H9 (cell line): ENCODE measurements at regions not wholly inside any gene's neighbourhood (a gene's known extent, or its start where the extent isn't known, plus 50 kb on each side); places are given as distances from the start of the nearest gene placed in this dataset.

Experiments used
- DNase-seq: peaks from one replicate; pipeline ENCODE4 v3.0.0-alpha.2; 2017
- H2AFZ ChIP-seq: one replicate; pipeline ENCODE4 v1.6.1; 2013; ENCODE audit warnings: mild to moderate bottlenecking, low read length, control low read depth, moderate library complexity
- H2AK5ac ChIP-seq: 2 replicates; pipeline ENCODE4 v1.6.1; 2013; ENCODE audit warnings: low read length, control low read depth, mixed read lengths; ENCODE audit not compliant: insufficient read length
- H2BK120ac ChIP-seq: one replicate; pipeline ENCODE4 v1.6.1; 2013; ENCODE audit warnings: low read depth, mild to moderate bottlenecking, low read length, control low read depth, inconsistent platforms; ENCODE audit not compliant: poor library complexity, severe bottlenecking
- H2BK12ac ChIP-seq: 2 replicates; pipeline ENCODE4 v1.6.1; 2013; ENCODE audit warnings: low read length, control low read depth, mixed read lengths, low read depth; ENCODE audit not compliant: insufficient read length
- H2BK15ac ChIP-seq: 2 replicates; pipeline ENCODE4 v1.6.1; 2013; ENCODE audit warnings: low read depth, low read length, control low read depth
- H2BK20ac ChIP-seq: one replicate; pipeline ENCODE4 v1.6.1; 2013; ENCODE audit warnings: low read depth, mild to moderate bottlenecking, low read length, control low read depth, inconsistent platforms; ENCODE audit not compliant: poor library complexity, severe bottlenecking
- H2BK5ac ChIP-seq: 2 replicates; pipeline ENCODE4 v1.6.1; 2013; ENCODE audit warnings: low read length, control low read depth, mixed read lengths; ENCODE audit not compliant: insufficient read length
- H3K14ac ChIP-seq: 2 replicates; pipeline ENCODE4 v1.6.1; 2013; ENCODE audit warnings: low read length, control low read depth; ENCODE audit not compliant: insufficient read depth
- H3K18ac ChIP-seq: 2 replicates; pipeline ENCODE4 v1.6.1; 2013; ENCODE audit warnings: low read depth, mild to moderate bottlenecking, mixed read lengths, low read length, control low read depth; ENCODE audit not compliant: insufficient read length
- H3K23ac ChIP-seq: 2 replicates; pipeline ENCODE4 v1.6.1; 2013; ENCODE audit warnings: low read length, control low read depth, mixed read lengths, low read depth; ENCODE audit not compliant: insufficient read length
- H3K23me2 ChIP-seq: 2 replicates; pipeline ENCODE4 v1.6.1; 2013; ENCODE audit warnings: low read depth, mild to moderate bottlenecking, mixed read lengths, low read length, control low read depth; ENCODE audit not compliant: insufficient read length, poor library complexity, severe bottlenecking
- H3K27ac ChIP-seq: 2 replicates; pipeline ENCODE4 v1.5.1; 2013; ENCODE audit warnings: low read length, control low read depth, mixed read lengths, low read depth; ENCODE audit not compliant: insufficient read length
- H3K27me3 ChIP-seq: 2 replicates; pipeline ENCODE4 v1.6.1; 2013; ENCODE audit warnings: low read length, control low read depth, inconsistent platforms; ENCODE audit not compliant: insufficient read depth
- H3K4ac ChIP-seq: 2 replicates; pipeline ENCODE4 v1.6.1; 2013; ENCODE audit warnings: low read depth, mild to moderate bottlenecking, control low read depth, inconsistent platforms, low read length, moderate library complexity
- H3K4me1 ChIP-seq: 2 replicates; pipeline ENCODE4 v1.6.1; 2013; ENCODE audit warnings: low read length, control low read depth, inconsistent platforms; ENCODE audit not compliant: insufficient read depth
- H3K4me2 ChIP-seq: 2 replicates; pipeline ENCODE4 v1.6.1; 2013; ENCODE audit warnings: low read length, control low read depth, mixed read lengths; ENCODE audit not compliant: insufficient read length, insufficient read depth
- H3K56ac ChIP-seq: 2 replicates; pipeline ENCODE4 v1.6.1; 2013; ENCODE audit warnings: low read depth, mild to moderate bottlenecking, mixed read lengths, low read length, control low read depth; ENCODE audit not compliant: insufficient read length
- H3K79me1 ChIP-seq: 2 replicates; pipeline ENCODE4 v1.6.1; 2013; ENCODE audit warnings: low read depth, mild to moderate bottlenecking, moderate library complexity, low read length, control low read depth, inconsistent platforms; ENCODE audit not compliant: insufficient read depth, poor library complexity, severe bottlenecking
- H3K79me2 ChIP-seq: 2 replicates; pipeline ENCODE4 v1.6.1; 2013; ENCODE audit warnings: low read length, control low read depth, inconsistent platforms; ENCODE audit not compliant: insufficient read depth
- H3K9ac ChIP-seq: 2 replicates; pipeline ENCODE4 v1.6.1; 2013; ENCODE audit warnings: low read length, control low read depth, mixed read lengths; ENCODE audit not compliant: insufficient read length; ENCODE audit errors: extremely low read depth
- H3K9me3 ChIP-seq: one replicate; pipeline ENCODE4 v1.6.1; 2013; ENCODE audit warnings: low read depth, low read length, inconsistent platforms; ENCODE audit not compliant: control insufficient read depth
- H3T11ph ChIP-seq: one replicate; pipeline ENCODE4 v1.6.1; 2013; ENCODE audit warnings: mild to moderate bottlenecking, low read length, control low read depth, inconsistent platforms
- H4K20me1 ChIP-seq: one replicate; pipeline ENCODE4 v1.6.1; 2013; ENCODE audit not compliant: control insufficient read depth, insufficient read length, insufficient read depth
- H4K5ac ChIP-seq: 2 replicates; pipeline ENCODE4 v1.6.1; 2013; ENCODE audit warnings: low read depth, mild to moderate bottlenecking, mixed read lengths, low read length, control low read depth; ENCODE audit not compliant: insufficient read length
- H4K8ac ChIP-seq: replicated peaks from 2 replicates; pipeline ENCODE4 v1.6.1; 2013; ENCODE audit warnings: low read length, control low read depth, mixed read lengths, low read depth; ENCODE audit not compliant: insufficient read length
- H4K91ac ChIP-seq: 2 replicates; pipeline ENCODE4 v1.6.1; 2013; ENCODE audit warnings: low read depth, mild to moderate bottlenecking, moderate library complexity, mixed read lengths, low read length, control low read depth; ENCODE audit not compliant: insufficient read length
- H3K27ac Mint-ChIP-seq, 3 experiments: 2 replicates in 2 of 3; 3 replicates in 1 of 3; pipeline ENCODE4 v1.8.0; 2020 to 2021; ENCODE audit warnings: mixed read lengths in 3 of 3, mild to moderate bottlenecking in 1 of 3, moderate library complexity in 1 of 3
- H3K27me3 Mint-ChIP-seq: 2 replicates; pipeline ENCODE4 v1.8.0; 2021; ENCODE audit warnings: low read depth, mild to moderate bottlenecking, moderate library complexity, mixed read lengths
- H3K36me3 Mint-ChIP-seq, 3 experiments: 2 replicates in 2 of 3; 3 replicates in 1 of 3; pipeline ENCODE4 v1.8.0; 2020 to 2021; ENCODE audit warnings: low read depth in 3 of 3, mixed read lengths in 3 of 3; ENCODE audit not compliant: insufficient read depth in 1 of 3
- H3K4me1 Mint-ChIP-seq, 2 experiments: 2 replicates each; pipeline ENCODE4 v1.8.0; 2020; ENCODE audit warnings: mixed read lengths in 2 of 2
- H3K4me3 Mint-ChIP-seq, 2 experiments: 2 replicates in 1 of 2; 3 replicates in 1 of 2; pipeline ENCODE4 v1.8.0; 2020 to 2021; ENCODE audit warnings: mild to moderate bottlenecking in 2 of 2, mixed read lengths in 2 of 2, moderate library complexity in 1 of 2
- H3K9me3 Mint-ChIP-seq, 2 experiments: 2 replicates in 1 of 2; 3 replicates in 1 of 2; pipeline ENCODE4 v1.8.0; 2020; ENCODE audit warnings: mild to moderate bottlenecking in 2 of 2, mixed read lengths in 2 of 2, moderate library complexity in 1 of 2
- WGBS: extraction: QIAGEN DNeasy Blood & Tissue Kit; methylation state at CpG from one replicate; pipeline ENCODE4 v1.1.7; 2013; ENCODE audit warnings: missing lambda C conversion rate, low lambda C conversion rate, mixed read lengths; ENCODE audit not compliant: insufficient read length; ENCODE audit errors: extremely low coverage; 5-methylcytosine and 5-hydroxymethylcytosine counted together
- TF ChIP-seq, protein P1 (sequence below): fragments of 200-600 bp; sonication (generic); conservative IDR thresholded peaks from 3 replicates; pipeline ENCODE4 v1.8.0; 2021; ENCODE audit warnings: antibody characterized with exemption, mild to moderate bottlenecking

DNA sequence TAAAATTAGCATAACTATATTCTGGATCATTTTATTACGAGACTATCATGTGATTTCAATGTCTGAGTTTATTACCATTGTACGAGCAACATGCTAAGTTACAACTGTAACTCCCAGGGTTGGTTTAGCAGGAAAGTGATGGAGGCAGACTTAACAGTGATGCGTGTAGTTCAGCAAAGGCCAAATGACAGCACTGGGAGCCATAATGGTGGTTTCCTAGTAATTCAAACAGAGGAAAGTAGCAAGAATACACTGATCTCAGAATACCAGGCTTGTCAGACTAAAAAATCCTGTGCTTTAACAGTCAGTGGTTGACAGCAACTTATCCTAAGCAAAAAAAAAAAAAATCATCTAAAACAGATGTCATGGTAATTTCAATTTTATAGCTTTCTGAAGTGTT lies 229.6 kb downstream of the KLF12 start:
- Mint-ChIP-seq H3K36me3 (no peaks in the 10 kb centered on the region), H3K27me3 (peaks cover 22% of the 10 kb centered on the region), H3K4me1 (peaks cover 3 to 5% of the 10 kb centered on the region in 2 experiments; a peak in 1 of 4 replicates), H3K27ac (no peak overlapping the region), H3K4me3 (no peak overlapping the region), H3K9me3 (no peaks in the 10 kb centered on the region)
- no peaks in the 10 kb centered on the region for H4K20me1 ChIP-seq
- H2BK20ac ChIP-seq, result no peak overlapping the region
- H3K79me1 ChIP-seq, result no peaks in the 10 kb centered on the region
- no peak overlapping the region for H4K5ac ChIP-seq
- no peak overlapping the region for H3K4me2 ChIP-seq
- H2BK5ac ChIP-seq, result no peak overlapping the region
- no peaks in the 10 kb centered on the region for H3K79me2 ChIP-seq
- no peak overlapping the region for H3K18ac ChIP-seq
- DNase-seq, result no peak
- TF ChIP-seq, protein P1, sequence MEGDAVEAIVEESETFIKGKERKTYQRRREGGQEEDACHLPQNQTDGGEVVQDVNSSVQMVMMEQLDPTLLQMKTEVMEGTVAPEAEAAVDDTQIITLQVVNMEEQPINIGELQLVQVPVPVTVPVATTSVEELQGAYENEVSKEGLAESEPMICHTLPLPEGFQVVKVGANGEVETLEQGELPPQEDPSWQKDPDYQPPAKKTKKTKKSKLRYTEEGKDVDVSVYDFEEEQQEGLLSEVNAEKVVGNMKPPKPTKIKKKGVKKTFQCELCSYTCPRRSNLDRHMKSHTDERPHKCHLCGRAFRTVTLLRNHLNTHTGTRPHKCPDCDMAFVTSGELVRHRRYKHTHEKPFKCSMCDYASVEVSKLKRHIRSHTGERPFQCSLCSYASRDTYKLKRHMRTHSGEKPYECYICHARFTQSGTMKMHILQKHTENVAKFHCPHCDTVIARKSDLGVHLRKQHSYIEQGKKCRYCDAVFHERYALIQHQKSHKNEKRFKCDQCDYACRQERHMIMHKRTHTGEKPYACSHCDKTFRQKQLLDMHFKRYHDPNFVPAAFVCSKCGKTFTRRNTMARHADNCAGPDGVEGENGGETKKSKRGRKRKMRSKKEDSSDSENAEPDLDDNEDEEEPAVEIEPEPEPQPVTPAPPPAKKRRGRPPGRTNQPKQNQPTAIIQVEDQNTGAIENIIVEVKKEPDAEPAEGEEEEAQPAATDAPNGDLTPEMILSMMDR, result no peak
- no peaks in the 10 kb centered on the region for H3K4me1 ChIP-seq
- no peak overlapping the region for H3K27ac ChIP-seq
- no peak overlapping the region for H3K23ac ChIP-seq
- H2BK15ac ChIP-seq, result no peak overlapping the region
- H2AFZ ChIP-seq, result no peak overlapping the region
- no peak overlapping the region for H2AK5ac ChIP-seq
- no peak overlapping the region for H2BK120ac ChIP-seq
- no peak overlapping the region for H3K4ac ChIP-seq
- H3K56ac ChIP-seq, result no peak overlapping the region
- no peak overlapping the region for H3K14ac ChIP-seq
- no peak overlapping the region for H3K9ac ChIP-seq
- no peak overlapping the region for H4K8ac ChIP-seq
- no peaks in the 10 kb centered on the region for H3K9me3 ChIP-seq
- WGBS, result no CpG with 5 or more reads among the region's 3 CpGs
- H3K23me2 ChIP-seq, result no peaks in the 10 kb centered on the region
- peaks cover 2% of the 10 kb centered on the region; the same call in 1 of the 2 replicates for H3K27me3 ChIP-seq
- no peak overlapping the region for H2BK12ac ChIP-seq
- H3T11ph ChIP-seq, result no peak overlapping the region
- no peak overlapping the region for H4K91ac ChIP-seq
